SK-N-SH (cell line): ENCODE measurements at regions not wholly inside any gene's neighbourhood (a gene's known extent, or its start where the extent isn't known, plus 50 kb on each side); places are given as distances from the start of the nearest gene placed in this dataset.

ENCODE experiments used
- CTCF ChIA-PET: fragments of 300-600, 350-600 bp; formaldehyde crosslinking; extraction: SDS; loops from one replicate; lab custom pipeline; 2021; lab: Yijun Ruan, JAX
- POLR2A ChIA-PET: fragments of 350-600 bp; sonication (Branson Sonifier 250); formaldehyde crosslinking; extraction: SDS; loops from one replicate; lab custom pipeline; 2020; ENCODE audit warnings: antibody characterized with exemption, inconsistent platforms; lab: Yijun Ruan, JAX
- DNase-seq: peaks from one replicate; pipeline ENCODE4 v3.0.0; 2012
- H2AFZ ChIP-seq: fragments of 200-600 bp; sonication (generic); 2 replicates; pipeline ENCODE4 v1.8.1; 2016; ENCODE audit warnings: antibody characterized with exemption, mild to moderate bottlenecking, low read depth
- H3F3A ChIP-seq: fragments of 200-600 bp; sonication (generic); replicated peaks from 2 replicates; pipeline ENCODE3; 2016; ENCODE audit warnings: antibody characterized with exemption, mild to moderate bottlenecking; ENCODE audit not compliant: insufficient read depth
- H3K27ac ChIP-seq, 2 experiments: fragments of 200-500 bp in 1 of 2; fragments of 200-600 bp in 1 of 2; sonication (Bioruptor generic) in 1 of 2; sonication (generic), shearing (Covaris generic) in 1 of 2; 2 replicates each; pipeline versions ENCODE4 v1.5.1 to v1.6.1; 2014 to 2016; ENCODE audit warnings: low read depth in 2 of 2, inconsistent platforms in 1 of 2, low read length in 1 of 2, mild to moderate bottlenecking in 1 of 2, mixed read lengths in 1 of 2
- H3K27me3 ChIP-seq: fragments of 200-600 bp; sonication (generic), shearing (Covaris generic); 2 replicates; pipeline ENCODE4 v1.6.1; 2016; ENCODE audit warnings: mixed run types; ENCODE audit not compliant: insufficient read depth
- H3K36me3 ChIP-seq, 2 experiments: fragments of 200-500 bp in 1 of 2; fragments of 200-600 bp in 1 of 2; sonication (Bioruptor generic) in 1 of 2; sonication (generic) in 1 of 2; replicated peaks in 1 of 2; 2 replicates each; pipeline versions ENCODE3 to v1.5.1; 2014 to 2016; ENCODE audit warnings: low read length in 1 of 2, mild to moderate bottlenecking in 1 of 2; ENCODE audit not compliant: insufficient read depth in 2 of 2, control insufficient read depth in 1 of 2
- H3K4me1 ChIP-seq, 2 experiments: fragments of 200-500 bp in 1 of 2; fragments of 200-600 bp in 1 of 2; sonication (Bioruptor generic) in 1 of 2; sonication (generic), shearing (Covaris generic) in 1 of 2; 2 replicates each; pipeline versions ENCODE4 v1.5.1 to v1.6.1; 2014 to 2016; ENCODE audit warnings: low read depth in 1 of 2, low read length in 1 of 2, mixed run types in 1 of 2; ENCODE audit not compliant: insufficient read depth in 2 of 2, control insufficient read depth in 1 of 2
- H3K4me2 ChIP-seq: fragments of 200-600 bp; sonication (generic), shearing (Covaris generic); 2 replicates; pipeline ENCODE4 v1.6.1; 2017; ENCODE audit warnings: mixed run types
- H3K4me3 ChIP-seq, 2 experiments: fragments of 200-500 bp in 1 of 2; fragments of 200-600 bp in 1 of 2; sonication (Bioruptor generic) in 1 of 2; sonication (generic), shearing (Covaris generic) in 1 of 2; 2 replicates each; pipeline versions ENCODE4 v1.5.1 to v1.8.1; 2014 to 2016; ENCODE audit warnings: low read depth in 2 of 2, inconsistent platforms in 1 of 2, low read length in 1 of 2, mild to moderate bottlenecking in 1 of 2, mixed read lengths in 1 of 2, moderate library complexity in 1 of 2
- H3K79me2 ChIP-seq: fragments of 200-600 bp; sonication (generic); 2 replicates; pipeline ENCODE4 v1.8.1; 2017; ENCODE audit warnings: mild to moderate bottlenecking; ENCODE audit not compliant: insufficient read depth
- H3K9ac ChIP-seq: fragments of 200-600 bp; sonication (generic); 2 replicates; pipeline ENCODE4 v1.6.1; 2017; ENCODE audit warnings: mixed run types
- H3K9me2 ChIP-seq: fragments of 200-600 bp; sonication (generic); 2 replicates; pipeline ENCODE4 v1.6.1; 2017; ENCODE audit warnings: mixed run types
- H3K9me3 ChIP-seq: fragments of 200-600 bp; sonication (generic); 2 replicates; pipeline ENCODE4 v1.6.1; 2017; ENCODE audit warnings: mixed run types, mild to moderate bottlenecking, moderate library complexity
- H4K20me1 ChIP-seq: fragments of 200-600 bp; sonication (generic); 2 replicates; pipeline ENCODE4 v1.6.1; 2017; ENCODE audit warnings: mild to moderate bottlenecking, mixed run types; ENCODE audit not compliant: insufficient read depth
- CTCF ChIP-seq: fragments of 200-600 bp; sonication (generic); IDR thresholded peaks from 2 replicates; pipeline ENCODE4 v1.6.1; 2017; ENCODE audit warnings: antibody characterized with exemption, mild to moderate bottlenecking, moderate library complexity
- ELF1 ChIP-seq: IDR thresholded peaks from 2 replicates; pipeline ENCODE4 v1.4.0; 2012
- EP300 ChIP-seq, 2 experiments: IDR thresholded peaks; 2 replicates each; pipeline versions ENCODE4 v1.4.0 to v1.6.1; 2012; ENCODE audit warnings: borderline replicate concordance in 1 of 2, low read depth in 1 of 2, low read length in 1 of 2
- EZH2phosphoT487 ChIP-seq: fragments of 200-600 bp; sonication (generic); IDR thresholded peaks from 2 replicates; pipeline ENCODE4 v1.6.1; 2017; ENCODE audit warnings: low read depth, mixed run types, mild to moderate bottlenecking, antibody characterized with exemption, moderate library complexity, borderline replicate concordance
- FOSL2 ChIP-seq: IDR thresholded peaks from 2 replicates; pipeline ENCODE4 v1.4.0; 2012; ENCODE audit warnings: low read depth, mild to moderate bottlenecking, moderate library complexity, borderline replicate concordance
- FOXJ3 ChIP-seq: sonication (generic); formaldehyde crosslinking; IDR thresholded peaks from 2 replicates; pipeline ENCODE4 v1.5.1; 2020; ENCODE audit warnings: mild to moderate bottlenecking, missing genetic modification reagents
- FOXM1 ChIP-seq: IDR thresholded peaks from 2 replicates; pipeline ENCODE4 v1.4.0; 2012; ENCODE audit warnings: low read depth, mild to moderate bottlenecking
- GATA2 ChIP-seq: sonication (generic); formaldehyde crosslinking; IDR thresholded peaks from 2 replicates; pipeline ENCODE4 v1.5.0; 2020; ENCODE audit warnings: mild to moderate bottlenecking, missing genetic modification reagents
- MEF2A ChIP-seq: IDR thresholded peaks from 2 replicates; pipeline ENCODE4 v1.4.0; 2012; ENCODE audit warnings: low read depth, borderline replicate concordance
- MXI1 ChIP-seq: IDR thresholded peaks from 2 replicates; pipeline ENCODE4 v1.6.1; 2012; ENCODE audit warnings: mild to moderate bottlenecking, low read depth, low read length, improper control_type of control experiment
- NFIC ChIP-seq: IDR thresholded peaks from 2 replicates; pipeline ENCODE4 v1.4.0; 2012; ENCODE audit warnings: borderline replicate concordance
- NRF1 ChIP-seq: IDR thresholded peaks from 2 replicates; pipeline ENCODE4 v1.6.1; 2012; ENCODE audit warnings: low read depth, mild to moderate bottlenecking, low read length
- RAD21 ChIP-seq: IDR thresholded peaks from 2 replicates; pipeline ENCODE4 v1.6.1; 2012; ENCODE audit warnings: mild to moderate bottlenecking, low read length
- RXRA ChIP-seq: IDR thresholded peaks from 2 replicates; pipeline ENCODE4 v1.4.0; 2012; ENCODE audit warnings: low read depth, mild to moderate bottlenecking, borderline replicate concordance
- SIN3A ChIP-seq: IDR thresholded peaks from 2 replicates; pipeline ENCODE4 v1.6.1; 2012; ENCODE audit warnings: low read depth, mild to moderate bottlenecking, low read length, moderate library complexity, borderline replicate concordance
- SMC3 ChIP-seq: IDR thresholded peaks from 2 replicates; pipeline ENCODE4 v1.6.1; 2012; ENCODE audit warnings: low read depth, low read length, improper control_type of control experiment
- TAF1 ChIP-seq: IDR thresholded peaks from 2 replicates; pipeline ENCODE4 v1.6.1; 2012; ENCODE audit warnings: low read depth, mild to moderate bottlenecking, low read length, moderate library complexity, borderline replicate concordance
- USF2 ChIP-seq: fragments of 150-350 bp; IDR thresholded peaks from 2 replicates; pipeline ENCODE4 v1.6.1; 2017; ENCODE audit warnings: antibody characterized with exemption, low read length, low read depth, borderline replicate concordance
- YY1 ChIP-seq: IDR thresholded peaks from 2 replicates; pipeline ENCODE4 v1.4.0; 2012; ENCODE audit warnings: low read depth, mild to moderate bottlenecking
- WGBS: methylation state at CpG from one replicate; pipeline ENCODE4 v1.1.6; 2017; ENCODE audit warnings: low lambda C conversion rate; 5-methylcytosine and 5-hydroxymethylcytosine counted together
- TF ChIP-seq, protein P1 (sequence below): IDR thresholded peaks from 2 replicates; pipeline ENCODE4 v1.4.0; 2012; ENCODE audit warnings: low read depth, borderline replicate concordance

GRCh38 chr4:180682776-180683175 lies 1560.4 kb upstream of the TENM3 start:
- Histone ChIP-seq H3K9me3 (no peaks in the 10 kb centered on the region), H3K9ac (no peak overlapping the region), H3K9me2 (no peaks in the 10 kb centered on the region), H2AFZ (no peak overlapping the region), H3K4me3 (no peak overlapping the region), H4K20me1 (no peaks in the 10 kb centered on the region), H3K27me3 (no peaks in the 10 kb centered on the region), H3K4me1 (peaks cover 0 to 3% of the 10 kb centered on the region in 2 experiments; a peak in 1 of 4 replicates), H3K36me3 (no peaks in the 10 kb centered on the region), H3K79me2 (no peaks in the 10 kb centered on the region), H3K4me2 (no peak overlapping the region), H3F3A (no peaks in the 10 kb centered on the region), H3K27ac (no peak overlapping the region)
- no peak for DNase-seq
- TF ChIP-seq TAF1 (no peak), ELF1 (no peak), YY1 (no peak), CTCF (no peak), EZH2phosphoT487 (no peak), USF2 (no peak), FOSL2 (no peak), NRF1 (no peak), RAD21 (no peak), RXRA (no peak), MXI1 (no peak), FOXM1 (no peak), MEF2A (no peak)
- TF ChIP-seq, protein P1, sequence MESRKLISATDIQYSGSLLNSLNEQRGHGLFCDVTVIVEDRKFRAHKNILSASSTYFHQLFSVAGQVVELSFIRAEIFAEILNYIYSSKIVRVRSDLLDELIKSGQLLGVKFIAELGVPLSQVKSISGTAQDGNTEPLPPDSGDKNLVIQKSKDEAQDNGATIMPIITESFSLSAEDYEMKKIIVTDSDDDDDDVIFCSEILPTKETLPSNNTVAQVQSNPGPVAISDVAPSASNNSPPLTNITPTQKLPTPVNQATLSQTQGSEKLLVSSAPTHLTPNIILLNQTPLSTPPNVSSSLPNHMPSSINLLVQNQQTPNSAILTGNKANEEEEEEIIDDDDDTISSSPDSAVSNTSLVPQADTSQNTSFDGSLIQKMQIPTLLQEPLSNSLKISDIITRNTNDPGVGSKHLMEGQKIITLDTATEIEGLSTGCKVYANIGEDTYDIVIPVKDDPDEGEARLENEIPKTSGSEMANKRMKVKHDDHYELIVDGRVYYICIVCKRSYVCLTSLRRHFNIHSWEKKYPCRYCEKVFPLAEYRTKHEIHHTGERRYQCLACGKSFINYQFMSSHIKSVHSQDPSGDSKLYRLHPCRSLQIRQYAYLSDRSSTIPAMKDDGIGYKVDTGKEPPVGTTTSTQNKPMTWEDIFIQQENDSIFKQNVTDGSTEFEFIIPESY, result no peak
- WGBS, result 6% methylated on average over 2 of the region's 2 CpGs
- CTCF ChIA-PET, result interaction anchor here (1.0 kb wide), 1 partner anchor 18 kb away, joined by 3 read pairs; no protein-coding TSS in a partner anchor
- POLR2A ChIA-PET, result no interaction called here

GRCh38 chr4:180683186-180683585 lies 1560.0 kb upstream of the TENM3 start:
- ChIA-PET POLR2A (no interaction called here), CTCF (interaction anchor here (1.0 kb wide), 1 partner anchor 18 kb away, joined by 3 read pairs; no protein-coding TSS in a partner anchor)

More at GRCh38 chr4:180683186-180683585, 1560.0 kb upstream of the TENM3 start:
- H3F3A ChIP-seq, result no peaks in the 10 kb centered on the region
- no peak for DNase-seq
- H3K27me3 ChIP-seq, result no peaks in the 10 kb centered on the region
- H3K4me1 ChIP-seq, result peaks cover 0 to 3% of the 10 kb centered on the region in 2 experiments; a peak in 2 of 4 replicates
- H3K4me2 ChIP-seq, result no peak overlapping the region
- no peaks in the 10 kb centered on the region for H3K79me2 ChIP-seq
- H3K27ac ChIP-seq, result no peak overlapping the region
- H4K20me1 ChIP-seq, result no peaks in the 10 kb centered on the region
- H3K9me3 ChIP-seq, result no peaks in the 10 kb centered on the region
- H3K9me2 ChIP-seq, result no peaks in the 10 kb centered on the region
- H3K9ac ChIP-seq, result no peak overlapping the region
- H2AFZ ChIP-seq, result no peak overlapping the region
- H3K36me3 ChIP-seq, result no peaks in the 10 kb centered on the region
- TF ChIP-seq ELF1 (no peak), NRF1 (no peak), RAD21 (no peak), FOSL2 (no peak), GATA2 (CRISPR knock-in tag) (no peak), MEF2A (no peak), SMC3 (no peak), FOXM1 (no peak), NFIC (no peak), FOXJ3 (CRISPR knock-in tag) (no peak), EP300 (IDR thresholded peaks at IDR 0.05; ENCODE audit: borderline replicate concordance in 1 of 2, low read depth in 1 of 2, low read length in 1 of 2) (no peak), SIN3A (no peak)
- no peak overlapping the region for H3K4me3 ChIP-seq
- WGBS, result 76% methylated on average over 5 of the region's 5 CpGs
